Neural crest cell (in vitro differentiated cells): ENCODE measurements at regions not wholly inside any gene's neighbourhood (a gene's known extent, or its start where the extent isn't known, plus 50 kb on each side); places are given as distances from the start of the nearest gene placed in this dataset.

ENCODE experiments used
- DNase-seq: peaks from one replicate; pipeline ENCODE4 v3.0.0; 2021; ENCODE audit warnings: low read depth, mixed read lengths, low spot score
- H3K27ac Mint-ChIP-seq: one replicate; pipeline ENCODE4 v1.8.0; 2021; ENCODE audit warnings: mild to moderate bottlenecking, mixed read lengths; ENCODE audit not compliant: unreplicated experiment
- H3K27me3 Mint-ChIP-seq: 2 replicates; pipeline ENCODE4 v1.8.0; 2021; ENCODE audit warnings: low read depth, mild to moderate bottlenecking, mixed read lengths
- H3K36me3 Mint-ChIP-seq: 2 replicates; pipeline ENCODE4 v1.8.0; 2021; ENCODE audit warnings: low read depth, mild to moderate bottlenecking, mixed read lengths
- H3K4me1 Mint-ChIP-seq: 2 replicates; pipeline ENCODE4 v1.8.0; 2021; ENCODE audit warnings: mixed read lengths
- H3K4me3 Mint-ChIP-seq: one replicate; pipeline ENCODE4 v1.8.0; 2021; ENCODE audit warnings: mild to moderate bottlenecking, mixed read lengths
- H3K9me3 Mint-ChIP-seq: 2 replicates; pipeline ENCODE4 v1.8.0; 2021; ENCODE audit warnings: mixed read lengths
- CTCF ChIP-seq: fragments of 200-600 bp; sonication (generic); conservative IDR thresholded peaks from 2 replicates; pipeline ENCODE4 v1.5.0; 2021; ENCODE audit warnings: antibody characterized with exemption, mild to moderate bottlenecking

- no peak overlapping the region for H3K27ac Mint-ChIP-seq
- H3K36me3 Mint-ChIP-seq: no peaks in the 10 kb centered on the region
- no peak for DNase-seq
- no peak overlapping the region for H3K4me3 Mint-ChIP-seq
- no peaks in the 10 kb centered on the region for H3K9me3 Mint-ChIP-seq
- no peaks in the 10 kb centered on the region for H3K27me3 Mint-ChIP-seq
- no peak for TF ChIP-seq CTCF
- H3K4me1 Mint-ChIP-seq: no peaks in the 10 kb centered on the region
Observed at GRCh38 chr4:130393642-130394041, 1297.7 kb downstream of the C4orf33 start.

- no peak for TF ChIP-seq CTCF
- no peak for DNase-seq
- Mint-ChIP-seq H3K4me3 (no peak overlapping the region), H3K9me3 (no peaks in the 10 kb centered on the region), H3K4me1 (no peaks in the 10 kb centered on the region), H3K36me3 (no peaks in the 10 kb centered on the region), H3K27me3 (no peaks in the 10 kb centered on the region), H3K27ac (no peak overlapping the region)
Observed at GRCh38 chr4:130395871-130396270, 1299.9 kb downstream of the C4orf33 start.

- Mint-ChIP-seq H3K27ac (no peak overlapping the region), H3K36me3 (no peaks in the 10 kb centered on the region)
- no peak for DNase-seq
Observed at GRCh38 chr4:130403221-130403620, 1307.3 kb downstream of the C4orf33 start.

GRCh38 chr4:130416228-130416627 is 1320.3 kb downstream of the C4orf33 start:
- peaks cover 2% of the 10 kb centered on the region for H3K36me3 Mint-ChIP-seq
- DNase-seq: no peak
- H3K4me3 Mint-ChIP-seq: no peak overlapping the region
- H3K27me3 Mint-ChIP-seq: no peaks in the 10 kb centered on the region
- TF ChIP-seq CTCF: no peak
- H3K9me3 Mint-ChIP-seq: peaks cover 12% of the 10 kb centered on the region
- peaks cover 4% of the 10 kb centered on the region for H3K4me1 Mint-ChIP-seq
- H3K27ac Mint-ChIP-seq: no peak overlapping the region

More at GRCh38 chr4:130403221-130403620, 1307.3 kb downstream of the C4orf33 start:
- no peak overlapping the region for H3K4me3 Mint-ChIP-seq
- no peaks in the 10 kb centered on the region for H3K9me3 Mint-ChIP-seq
- no peaks in the 10 kb centered on the region for H3K4me1 Mint-ChIP-seq
- no peak for TF ChIP-seq CTCF
- H3K27me3 Mint-ChIP-seq: no peaks in the 10 kb centered on the region

- H3K27me3 Mint-ChIP-seq: no peaks in the 10 kb centered on the region
- DNase-seq: no peak
- peaks cover 4% of the 10 kb centered on the region for H3K4me1 Mint-ChIP-seq
- H3K36me3 Mint-ChIP-seq: no peaks in the 10 kb centered on the region
- H3K27ac Mint-ChIP-seq: no peak overlapping the region
- H3K4me3 Mint-ChIP-seq: no peak overlapping the region
- peaks cover under 1% of the 10 kb centered on the region for H3K9me3 Mint-ChIP-seq
- no peak for TF ChIP-seq CTCF
Observed at GRCh38 chr4:130419211-130419975, 1323.4 kb downstream of the C4orf33 start.
